Heart left ventricle (tissue), 16 donors: ENCODE measurements at regions not wholly inside any gene's neighbourhood (a gene's known extent, or its start where the extent isn't known, plus 50 kb on each side); places are given as distances from the start of the nearest gene placed in this dataset.

ENCODE experiments used
- ATAC-seq, 4 donors: fragments of 200-7000 bp; cut with Tn5 transposase; one replicate each; pipeline ENCODE4 v1.9.1; 2020 to 2022; ENCODE audit warnings: moderate library complexity in 4 of 4, mild to moderate bottlenecking in 3 of 4, moderate number of reproducible peaks in 1 of 4
- DNase-seq, 5 donors: peaks; one replicate each; pipeline ENCODE4 v3.0.0-alpha.2; 2020
- H3K27ac ChIP-seq, 12 donors: fragments of 200-600 bp; sonication (generic) in 4 of 12; one replicate each; pipeline versions ENCODE4 v1.5.0 to v1.8.0; 2016 to 2022; ENCODE audit warnings: mild to moderate bottlenecking in 2 of 12
- H3K27me3 ChIP-seq, 9 donors: fragments of 200-600 bp; sonication (generic) in 2 of 9; one replicate each; pipeline versions ENCODE4 v1.5.1 to v1.8.0; 2016 to 2022; ENCODE audit warnings: mild to moderate bottlenecking in 3 of 9
- H3K36me3 ChIP-seq, 9 donors: fragments of 200-600 bp; sonication (generic) in 2 of 9; one replicate each; pipeline versions ENCODE4 v1.5.0 to v1.8.0; 2018 to 2022; ENCODE audit warnings: mild to moderate bottlenecking in 2 of 9
- H3K4me1 ChIP-seq, 12 donors: fragments of 200-600 bp; sonication (generic) in 4 of 12; one replicate each; pipeline versions ENCODE4 v1.5.0 to v1.8.0; 2016 to 2022; ENCODE audit warnings: mild to moderate bottlenecking in 3 of 12
- H3K4me3 ChIP-seq, 12 donors: fragments of 200-600 bp; sonication (generic) in 4 of 12; one replicate each; pipeline versions ENCODE4 v1.5.0 to v1.8.0; 2017 to 2022; ENCODE audit warnings: mild to moderate bottlenecking in 9 of 12, moderate library complexity in 4 of 12
- H3K9me3 ChIP-seq, 12 donors: fragments of 200-600 bp; sonication (generic) in 4 of 12; one replicate each; pipeline versions ENCODE4 v1.5.0 to v1.8.0; 2016 to 2022; ENCODE audit warnings: mild to moderate bottlenecking in 1 of 12
- CTCF ChIP-seq, 12 donors: fragments of 200-600 bp; sonication (generic) in 4 of 12; IDR thresholded peaks; one replicate each; pipeline versions ENCODE4 v1.5.0 to v1.8.0; 2018 to 2022; ENCODE audit warnings: antibody characterized with exemption in 12 of 12, mild to moderate bottlenecking in 5 of 12
- POLR2A ChIP-seq, 2 donors: fragments of 450-650 bp; IDR thresholded peaks; one replicate each; pipeline ENCODE4 v1.6.1; 2017; ENCODE audit warnings: antibody characterized with exemption in 2 of 2, mild to moderate bottlenecking in 2 of 2, moderate library complexity in 2 of 2
- WGBS, 4 donors: extraction: QIAGEN DNeasy Blood & Tissue Kit in 2 of 4; methylation state at CpG; one replicate each; pipeline versions ENCODE4 v1.1.5 to v1.1.7; 2013 to 2018; 5-methylcytosine and 5-hydroxymethylcytosine counted together
- intact Hi-C, 10 donors: fragments of 100-400 bp; cut with DNase I; formaldehyde crosslinking; loops; one replicate each; pipeline versions ENCODE4 v1.11.1 to v1.14.2; 2022
- donor health status: ischemic (EF 13 %, LVEDD 7.1; RV severe dilation, severe dysfunction).
- donor health status: healthy with polysubstance abuse.
- donor health status: DM: no; HTN: yes; CAD: no.
- donor health status: DM: no; HTN: no; CAD: no.
- donor health status: ischemic (EF 25% LVEDD 6.9; RV normal size, moderate dysfunction).
- donor health status: ischemic (EF 25% LVEDD 5.7; RV mildly dilated, moderate dysfunction).
- donor health status: healthy.
- donor health status: DM: yes; HTN: yes; CAD: no.
- donor health status: ischemic (EF 35%, LVEDD 5.7; RV mildly dilated, moderate dysfunction).
- donor health status: nonischemic (EF 11% LVEDD 7.7; RV severe dilation, severe dysfunction).
- donor health status: DM: yes; HTN: yes; CAD: no.
- donor health status: PGD.
- donor health status: ischemic (EF 29% LVEDD 5.4; RV normal size, mild dysfunction).
- donor health status: nonischemic (EF 23%, LVEDD 6.1; RV moderate dilation, normal function).

- H3K36me3 ChIP-seq, result no peaks in the 10 kb centered on the region
- WGBS, 4 donors, result 27 to 68% (median 48%) methylated on average over 1 to 2 of the region's 2 CpGs
- H3K27ac ChIP-seq, result no peak overlapping the region
- H3K4me3 ChIP-seq, result no peak overlapping the region
- DNase-seq (peak in 1 of 5 donors; percentile 54), ATAC-seq (peak; percentile 52 to 74 (median 56))
- H3K9me3 ChIP-seq, result no peaks in the 10 kb centered on the region
- intact Hi-C loops, result loop anchor here in 3 of 10 donors (10.0 kb wide), 3 partner anchors 197 to 283 kb away; no protein-coding TSS in a partner anchor
- TF ChIP-seq CTCF (IDR thresholded peaks at IDR 0.05) (no peak), POLR2A (IDR thresholded peaks at IDR 0.05) (no peak)
- H3K4me1 ChIP-seq, result peaks cover 0 to 3% (median 0%) of the 10 kb centered on the region in 12 donors
- no peaks in the 10 kb centered on the region for H3K27me3 ChIP-seq
Measured at GRCh38 chr5:171622010-171622409, 163.6 kb upstream of the SMIM23 start.

GRCh38 chr5:171623107-171623506, 162.5 kb upstream of the SMIM23 start:
- Histone ChIP-seq H3K4me1 (peaks cover 0 to 3% (median 0%) of the 10 kb centered on the region in 12 donors), H3K27ac (no peak overlapping the region), H3K27me3 (no peaks in the 10 kb centered on the region), H3K9me3 (no peaks in the 10 kb centered on the region), H3K36me3 (no peaks in the 10 kb centered on the region), H3K4me3 (no peak overlapping the region)
- 72 to 83% (median 79%) methylated on average over 2 of the region's 2 CpGs for WGBS, 4 donors
- TF ChIP-seq CTCF (IDR thresholded peaks at IDR 0.05) (no peak), POLR2A (IDR thresholded peaks at IDR 0.05) (no peak)
- ATAC-seq (no peak), DNase-seq (no peak)
- intact Hi-C loops, result loop anchor here in 3 of 10 donors (10.0 kb wide), 3 partner anchors 198 to 282 kb away; no protein-coding TSS in a partner anchor

GRCh38 chr5:171623551-171624097, 162.0 kb upstream of the SMIM23 start:
- Histone ChIP-seq H3K36me3 (no peaks in the 10 kb centered on the region), H3K4me3 (no peak overlapping the region), H3K27ac (no peak overlapping the region), H3K4me1 (peaks cover 0 to 3% (median 0%) of the 10 kb centered on the region in 12 donors), H3K9me3 (no peaks in the 10 kb centered on the region), H3K27me3 (no peaks in the 10 kb centered on the region)
- intact Hi-C loops, result loop anchor here in 3 of 10 donors (10.0 kb wide), 3 partner anchors 199 to 281 kb away; no protein-coding TSS in a partner anchor
- WGBS, 4 donors, result 62 to 83% (median 69%) methylated on average over 10 to 11 of the region's 11 CpGs
- DNase-seq (no peak), ATAC-seq (no peak)
- TF ChIP-seq CTCF (IDR thresholded peaks at IDR 0.05) (no peak), POLR2A (IDR thresholded peaks at IDR 0.05) (no peak)

GRCh38 chr5:171624396-171624795, 161.2 kb upstream of the SMIM23 start:
- intact Hi-C loops, result loop anchor here in 3 of 10 donors (10.0 kb wide), 3 partner anchors 200 to 280 kb away; no protein-coding TSS in a partner anchor
- WGBS, 4 donors, result 73 to 78% (median 74%) methylated on average over 5 of the region's 5 CpGs
- H3K9me3 ChIP-seq, result no peaks in the 10 kb centered on the region
- H3K27ac ChIP-seq, result no peak overlapping the region
- H3K4me1 ChIP-seq, result peaks cover 0 to 4% (median 1%) of the 10 kb centered on the region in 12 donors
- TF ChIP-seq CTCF (IDR thresholded peaks at IDR 0.05), result no peak
- no peak for TF ChIP-seq POLR2A (IDR thresholded peaks at IDR 0.05)
- no peaks in the 10 kb centered on the region for H3K36me3 ChIP-seq
- H3K27me3 ChIP-seq, result no peaks in the 10 kb centered on the region
- ATAC-seq (no peak), DNase-seq (no peak)
- H3K4me3 ChIP-seq, result no peak overlapping the region
